SK-N-SH (cell line): ENCODE measurements at regions not wholly inside any gene's neighbourhood (a gene's known extent, or its start where the extent isn't known, plus 50 kb on each side); places are given as distances from the start of the nearest gene placed in this dataset.

Experiments
- CTCF ChIA-PET: fragments of 300-600, 350-600 bp; formaldehyde crosslinking; extraction: SDS; loops from one replicate; lab custom pipeline; 2021; lab: Yijun Ruan, JAX
- POLR2A ChIA-PET: fragments of 350-600 bp; sonication (Branson Sonifier 250); formaldehyde crosslinking; extraction: SDS; loops from one replicate; lab custom pipeline; 2020; ENCODE audit warnings: antibody characterized with exemption, inconsistent platforms; lab: Yijun Ruan, JAX
- DNase-seq: peaks from one replicate; pipeline ENCODE4 v3.0.0; 2012
- H2AFZ ChIP-seq: fragments of 200-600 bp; sonication (generic); 2 replicates; pipeline ENCODE4 v1.8.1; 2016; ENCODE audit warnings: antibody characterized with exemption, mild to moderate bottlenecking, low read depth
- H3F3A ChIP-seq: fragments of 200-600 bp; sonication (generic); replicated peaks from 2 replicates; pipeline ENCODE3; 2016; ENCODE audit warnings: antibody characterized with exemption, mild to moderate bottlenecking; ENCODE audit not compliant: insufficient read depth
- H3K27ac ChIP-seq, 2 experiments: fragments of 200-500 bp in 1 of 2; fragments of 200-600 bp in 1 of 2; sonication (Bioruptor generic) in 1 of 2; sonication (generic), shearing (Covaris generic) in 1 of 2; 2 replicates each; pipeline versions ENCODE4 v1.5.1 to v1.6.1; 2014 to 2016; ENCODE audit warnings: low read depth in 2 of 2, inconsistent platforms in 1 of 2, low read length in 1 of 2, mild to moderate bottlenecking in 1 of 2, mixed read lengths in 1 of 2
- H3K27me3 ChIP-seq: fragments of 200-600 bp; sonication (generic), shearing (Covaris generic); 2 replicates; pipeline ENCODE4 v1.6.1; 2016; ENCODE audit warnings: mixed run types; ENCODE audit not compliant: insufficient read depth
- H3K36me3 ChIP-seq, 2 experiments: fragments of 200-500 bp in 1 of 2; fragments of 200-600 bp in 1 of 2; sonication (Bioruptor generic) in 1 of 2; sonication (generic) in 1 of 2; replicated peaks in 1 of 2; 2 replicates each; pipeline versions ENCODE3 to v1.5.1; 2014 to 2016; ENCODE audit warnings: low read length in 1 of 2, mild to moderate bottlenecking in 1 of 2; ENCODE audit not compliant: insufficient read depth in 2 of 2, control insufficient read depth in 1 of 2
- H3K4me1 ChIP-seq, 2 experiments: fragments of 200-500 bp in 1 of 2; fragments of 200-600 bp in 1 of 2; sonication (Bioruptor generic) in 1 of 2; sonication (generic), shearing (Covaris generic) in 1 of 2; 2 replicates each; pipeline versions ENCODE4 v1.5.1 to v1.6.1; 2014 to 2016; ENCODE audit warnings: low read depth in 1 of 2, low read length in 1 of 2, mixed run types in 1 of 2; ENCODE audit not compliant: insufficient read depth in 2 of 2, control insufficient read depth in 1 of 2
- H3K4me2 ChIP-seq: fragments of 200-600 bp; sonication (generic), shearing (Covaris generic); 2 replicates; pipeline ENCODE4 v1.6.1; 2017; ENCODE audit warnings: mixed run types
- H3K4me3 ChIP-seq, 2 experiments: fragments of 200-500 bp in 1 of 2; fragments of 200-600 bp in 1 of 2; sonication (Bioruptor generic) in 1 of 2; sonication (generic), shearing (Covaris generic) in 1 of 2; 2 replicates each; pipeline versions ENCODE4 v1.5.1 to v1.8.1; 2014 to 2016; ENCODE audit warnings: low read depth in 2 of 2, inconsistent platforms in 1 of 2, low read length in 1 of 2, mild to moderate bottlenecking in 1 of 2, mixed read lengths in 1 of 2, moderate library complexity in 1 of 2
- H3K79me2 ChIP-seq: fragments of 200-600 bp; sonication (generic); 2 replicates; pipeline ENCODE4 v1.8.1; 2017; ENCODE audit warnings: mild to moderate bottlenecking; ENCODE audit not compliant: insufficient read depth
- H3K9ac ChIP-seq: fragments of 200-600 bp; sonication (generic); 2 replicates; pipeline ENCODE4 v1.6.1; 2017; ENCODE audit warnings: mixed run types
- H3K9me2 ChIP-seq: fragments of 200-600 bp; sonication (generic); 2 replicates; pipeline ENCODE4 v1.6.1; 2017; ENCODE audit warnings: mixed run types
- H3K9me3 ChIP-seq: fragments of 200-600 bp; sonication (generic); 2 replicates; pipeline ENCODE4 v1.6.1; 2017; ENCODE audit warnings: mixed run types, mild to moderate bottlenecking, moderate library complexity
- H4K20me1 ChIP-seq: fragments of 200-600 bp; sonication (generic); 2 replicates; pipeline ENCODE4 v1.6.1; 2017; ENCODE audit warnings: mild to moderate bottlenecking, mixed run types; ENCODE audit not compliant: insufficient read depth
- GATA2 ChIP-seq: sonication (generic); formaldehyde crosslinking; IDR thresholded peaks from 2 replicates; pipeline ENCODE4 v1.5.0; 2020; ENCODE audit warnings: mild to moderate bottlenecking, missing genetic modification reagents
- JUND ChIP-seq: IDR thresholded peaks from 2 replicates; pipeline ENCODE4 v1.4.0; 2012
- MEF2A ChIP-seq: IDR thresholded peaks from 2 replicates; pipeline ENCODE4 v1.4.0; 2012; ENCODE audit warnings: low read depth, borderline replicate concordance
- MXI1 ChIP-seq: IDR thresholded peaks from 2 replicates; pipeline ENCODE4 v1.6.1; 2012; ENCODE audit warnings: mild to moderate bottlenecking, low read depth, low read length, improper control_type of control experiment
- NFIC ChIP-seq: IDR thresholded peaks from 2 replicates; pipeline ENCODE4 v1.4.0; 2012; ENCODE audit warnings: borderline replicate concordance
- NRF1 ChIP-seq: IDR thresholded peaks from 2 replicates; pipeline ENCODE4 v1.6.1; 2012; ENCODE audit warnings: low read depth, mild to moderate bottlenecking, low read length
- POLR2AphosphoS5 ChIP-seq: IDR thresholded peaks from 2 replicates; pipeline ENCODE4 v1.6.1; 2012; ENCODE audit warnings: low read depth, low read length
- RFX5 ChIP-seq: IDR thresholded peaks from 2 replicates; pipeline ENCODE4 v1.6.1; 2012; ENCODE audit warnings: mild to moderate bottlenecking, improper control_type of control experiment, low read length
- SIN3A ChIP-seq: IDR thresholded peaks from 2 replicates; pipeline ENCODE4 v1.6.1; 2012; ENCODE audit warnings: low read depth, mild to moderate bottlenecking, low read length, moderate library complexity, borderline replicate concordance
- SMC3 ChIP-seq: IDR thresholded peaks from 2 replicates; pipeline ENCODE4 v1.6.1; 2012; ENCODE audit warnings: low read depth, low read length, improper control_type of control experiment
- TEAD4 ChIP-seq: IDR thresholded peaks from 2 replicates; pipeline ENCODE4 v1.4.0; 2012; ENCODE audit warnings: mild to moderate bottlenecking, borderline replicate concordance; ENCODE audit not compliant: insufficient read depth
- USF1 ChIP-seq: IDR thresholded peaks from 2 replicates; pipeline ENCODE4 v1.4.0; 2012; ENCODE audit warnings: low read depth, borderline replicate concordance
- USF2 ChIP-seq: fragments of 150-350 bp; IDR thresholded peaks from 2 replicates; pipeline ENCODE4 v1.6.1; 2017; ENCODE audit warnings: antibody characterized with exemption, low read length, low read depth, borderline replicate concordance
- YY1 ChIP-seq: IDR thresholded peaks from 2 replicates; pipeline ENCODE4 v1.4.0; 2012; ENCODE audit warnings: low read depth, mild to moderate bottlenecking
- WGBS: methylation state at CpG from one replicate; pipeline ENCODE4 v1.1.6; 2017; ENCODE audit warnings: low lambda C conversion rate; 5-methylcytosine and 5-hydroxymethylcytosine counted together

- H3K36me3 ChIP-seq, result no peaks in the 10 kb centered on the region
- DNase-seq, result no peak
- peaks cover 0 to 8% of the 10 kb centered on the region in 2 experiments; a peak in 2 of 4 replicates for H3K4me1 ChIP-seq
- H3K9me3 ChIP-seq, result no peaks in the 10 kb centered on the region; the same call in 1 of the 2 replicates
- POLR2A ChIA-PET, result no interaction called here
- no peaks in the 10 kb centered on the region for H3F3A ChIP-seq
- 54% methylated on average over 5 of the region's 5 CpGs for WGBS
- H3K4me3 ChIP-seq, result no peak overlapping the region
- H4K20me1 ChIP-seq, result no peaks in the 10 kb centered on the region
- no peak overlapping the region for H3K9ac ChIP-seq
- no peak overlapping the region for H2AFZ ChIP-seq
- H3K79me2 ChIP-seq, result no peaks in the 10 kb centered on the region
- CTCF ChIA-PET, result no interaction called here
- no peak overlapping the region for H3K27ac ChIP-seq
- no peaks in the 10 kb centered on the region for H3K9me2 ChIP-seq
- H3K4me2 ChIP-seq, result no peak overlapping the region
- TF ChIP-seq GATA2 (no peak), RFX5 (no peak), NRF1 (no peak)
- H3K27me3 ChIP-seq, result no peaks in the 10 kb centered on the region
Observed at GRCh38 chr4:189299706-189300105, 641.0 kb upstream of the FRG1 start.

GRCh38 chr4:189301692-189302091, 639.0 kb upstream of the FRG1 start:
- no peaks in the 10 kb centered on the region for H4K20me1 ChIP-seq
- H3K9me2 ChIP-seq, result no peaks in the 10 kb centered on the region
- no peaks in the 10 kb centered on the region for H3K79me2 ChIP-seq
- WGBS, result 59% methylated on average over 9 of the region's 9 CpGs
- H3K9me3 ChIP-seq, result no peaks in the 10 kb centered on the region; the same call in 1 of the 2 replicates
- H3K4me2 ChIP-seq, result no peak overlapping the region
- H3K36me3 ChIP-seq, result no peaks in the 10 kb centered on the region
- H3K27me3 ChIP-seq, result no peaks in the 10 kb centered on the region
- no peak overlapping the region for H3K4me3 ChIP-seq
- TF ChIP-seq GATA2, result no peak
- no peak for TF ChIP-seq YY1
- no peak for TF ChIP-seq TEAD4
- no peak for TF ChIP-seq USF1
- TF ChIP-seq USF2, result no peak
- no peak for TF ChIP-seq RFX5
- TF ChIP-seq NFIC, result no peak
- TF ChIP-seq JUND, result no peak
- TF ChIP-seq SIN3A, result no peak
- no peak for TF ChIP-seq SMC3
- TF ChIP-seq MEF2A, result no peak
- TF ChIP-seq POLR2AphosphoS5, result no peak
- TF ChIP-seq MXI1, result no peak
- H3K9ac ChIP-seq, result no peak overlapping the region
- DNase-seq, result no peak
- peaks cover 0 to 8% of the 10 kb centered on the region in 2 experiments; a peak in 2 of 4 replicates for H3K4me1 ChIP-seq
- H3F3A ChIP-seq, result no peaks in the 10 kb centered on the region
- POLR2A ChIA-PET, result no interaction called here
- no peak overlapping the region for H3K27ac ChIP-seq
- no peak overlapping the region for H2AFZ ChIP-seq
- CTCF ChIA-PET, result no interaction called here
